CD4-positive, alpha-beta T cell treated with Interleukin-4 for 4 hours (primary cell): ENCODE measurements at regions not wholly inside any gene's neighbourhood (a gene's known extent, or its start where the extent isn't known, plus 50 kb on each side); places are given as distances from the start of the nearest gene placed in this dataset.
"Not testable (repeated sequence)": the region's sequence is repeated elsewhere in the genome, so short reads cannot be mapped to it uniquely, and the experiment has no call there.

Experiments used
- DNase-seq: peaks from one replicate; pipeline ENCODE4 v3.0.0-alpha.2; 2020

- peak; percentile 58 for DNase-seq
Measured at GRCh38 chr13:24997367-24997967, 98.5 kb upstream of the PABPC3 start.

- no peak for DNase-seq
Measured at GRCh38 chr13:24998433-24998832, 97.5 kb upstream of the PABPC3 start.

GRCh38 chr13:25001476-25002206 is 94.3 kb upstream of the PABPC3 start:
- DNase-seq: no peak

- DNase-seq: not testable (repeated sequence)
Measured at GRCh38 chr13:25002311-25002710, 93.6 kb upstream of the PABPC3 start.

GRCh38 chr13:25004489-25004888 is 91.4 kb upstream of the PABPC3 start:
- DNase-seq: not testable (repeated sequence)

- DNase-seq: not testable (repeated sequence)
Measured at GRCh38 chr13:25005050-25005497, 90.9 kb upstream of the PABPC3 start.

- not testable (repeated sequence) for DNase-seq
Measured at GRCh38 chr13:25007389-25007788, 88.5 kb upstream of the PABPC3 start.

- DNase-seq: not testable (repeated sequence)
Measured at GRCh38 chr13:25014398-25014973, 81.5 kb upstream of the PABPC3 start.

GRCh38 chr13:25017176-25017575 is 78.8 kb upstream of the PABPC3 start:
- DNase-seq: not testable (repeated sequence)

GRCh38 chr13:25017808-25018728 is 77.9 kb upstream of the PABPC3 start:
- not testable (repeated sequence) for DNase-seq

- no peak for DNase-seq
Measured at GRCh38 chr13:25018729-25019115, 77.2 kb upstream of the PABPC3 start.

- not testable (repeated sequence) for DNase-seq
Measured at GRCh38 chr13:25019741-25020140, 76.2 kb upstream of the PABPC3 start.

- DNase-seq: no peak
Measured at GRCh38 chr13:25024175-25024574, 71.8 kb upstream of the PABPC3 start.

- no peak for DNase-seq
Measured at GRCh38 chr13:25032160-25032559, 63.8 kb upstream of the PABPC3 start.

- no peak for DNase-seq
Measured at GRCh38 chr13:25034173-25034572, 61.8 kb upstream of the PABPC3 start.

GRCh38 chr13:25037057-25037813 is 58.7 kb upstream of the PABPC3 start:
- peak; percentile 49 for DNase-seq

- no peak for DNase-seq
Measured at GRCh38 chr13:25042151-25042865, 53.6 kb upstream of the PABPC3 start.

- no peak for DNase-seq
Measured at GRCh38 chr13:25044071-25044470, 51.9 kb upstream of the PABPC3 start.
